Natural killer cell (primary cell): ENCODE measurements at regions not wholly inside any gene's neighbourhood (a gene's known extent, or its start where the extent isn't known, plus 50 kb on each side); places are given as distances from the start of the nearest gene placed in this dataset.

Experiments used
- ATAC-seq, 3 donors: fragments of 150-1000 bp in 2 of 3; fragments of 200-7000 bp in 1 of 3; cut with Tn5 transposase; 1 replicate in 1 of 3; 2 replicates in 2 of 3; pipeline ENCODE4 v1.10.0; 2021; ENCODE audit warnings: mild to moderate bottlenecking in 2 of 3, moderate library complexity in 2 of 3
- DNase-seq, 2 donors: peaks; one replicate each; pipeline versions ENCODE4 v3.0.0 to v3.0.0-alpha.2; 2013 to 2021; ENCODE audit warnings: mixed read lengths in 1 of 2
- H3K27ac ChIP-seq: one replicate; pipeline ENCODE4 v1.5.1; 2013; ENCODE audit warnings: mild to moderate bottlenecking, low read length
- H3K27me3 ChIP-seq: one replicate; pipeline ENCODE4 v1.6.1; 2013; ENCODE audit warnings: low read length; ENCODE audit not compliant: control insufficient read depth, insufficient read depth
- H3K36me3 ChIP-seq: one replicate; pipeline ENCODE4 v1.6.1; 2013; ENCODE audit warnings: low read length; ENCODE audit not compliant: control insufficient read depth, insufficient read depth
- H3K4me1 ChIP-seq: one replicate; pipeline ENCODE4 v1.6.1; 2013; ENCODE audit warnings: low read length; ENCODE audit not compliant: control insufficient read depth, insufficient read depth
- H3K4me3 ChIP-seq: one replicate; pipeline ENCODE4 v1.5.1; 2013; ENCODE audit warnings: low read length
- H3K9me3 ChIP-seq: one replicate; pipeline ENCODE4 v1.6.1; 2013; ENCODE audit warnings: low read length; ENCODE audit not compliant: control insufficient read depth, insufficient read depth
- H3K27ac Mint-ChIP-seq, 2 donors: one replicate each; pipeline ENCODE4 v1.8.0; 2022; ENCODE audit warnings: mild to moderate bottlenecking in 2 of 2, mixed read lengths in 2 of 2, moderate library complexity in 1 of 2
- H3K27me3 Mint-ChIP-seq, 2 donors: one replicate each; pipeline ENCODE4 v1.8.0; 2022; ENCODE audit warnings: low read depth in 2 of 2, mixed read lengths in 2 of 2
- H3K36me3 Mint-ChIP-seq: one replicate; pipeline ENCODE4 v1.8.0; 2022; ENCODE audit warnings: mixed read lengths
- H3K4me1 Mint-ChIP-seq, 2 donors: one replicate each; pipeline ENCODE4 v1.8.0; 2022; ENCODE audit warnings: mixed read lengths in 2 of 2
- H3K4me3 Mint-ChIP-seq: one replicate; pipeline ENCODE4 v1.8.0; 2022; ENCODE audit warnings: mild to moderate bottlenecking, moderate library complexity, mixed read lengths
- H3K9me3 Mint-ChIP-seq, 2 donors: one replicate each; pipeline ENCODE4 v1.8.0; 2022; ENCODE audit warnings: mixed read lengths in 2 of 2
- WGBS: methylation state at CpG from one replicate; pipeline ENCODE4 v1.1.7; 2013; ENCODE audit warnings: missing lambda C conversion rate; ENCODE audit not compliant: insufficient coverage; 5-methylcytosine and 5-hydroxymethylcytosine counted together
- intact Hi-C: fragments of 100-400 bp; cut with micrococcal nuclease; formaldehyde crosslinking; loops from one replicate; pipeline ENCODE4 v1.14.2; 2022
- TF ChIP-seq, protein P1 (sequence below): fragments of 200-600 bp; IDR thresholded peaks from one replicate; pipeline ENCODE4 v1.8.0; 2022; ENCODE audit warnings: antibody characterized with exemption

DNA sequence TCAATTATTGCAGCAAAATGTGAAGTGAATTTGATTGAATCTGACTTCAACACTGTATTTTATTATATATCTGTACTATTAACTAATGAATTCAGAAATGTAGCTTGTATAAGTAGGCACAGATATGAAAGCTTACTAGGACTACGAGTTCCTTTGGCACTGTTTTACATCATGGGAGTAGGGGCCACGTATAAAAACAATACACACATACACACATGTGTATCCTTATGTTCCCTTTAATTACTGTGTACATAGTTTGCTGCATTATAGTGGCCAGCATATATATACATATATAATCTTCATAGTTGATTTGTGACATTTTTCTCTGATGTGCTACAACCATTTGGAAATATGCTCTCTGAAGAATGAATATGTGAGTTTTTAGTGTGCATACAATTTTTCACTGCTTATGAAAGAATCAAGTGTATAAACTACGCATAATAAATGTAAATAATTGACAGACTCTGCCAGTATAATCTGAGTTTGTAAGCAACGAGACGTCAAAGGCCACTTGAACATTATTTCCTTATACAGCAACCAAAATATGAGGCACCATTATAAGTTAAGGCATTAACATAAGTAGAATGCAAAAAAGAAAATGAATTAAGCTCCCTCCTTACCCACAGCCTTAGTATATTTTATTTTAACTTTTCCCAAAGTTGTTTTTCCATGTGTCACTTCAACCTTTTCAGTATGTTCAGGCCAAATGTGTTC lies 98.1 kb upstream of the GALNT5 start:
- Histone ChIP-seq H3K27me3 (no peaks in the 10 kb centered on the region), H3K9me3 (no peaks in the 10 kb centered on the region), H3K27ac (no peak overlapping the region), H3K4me3 (no peak overlapping the region), H3K4me1 (no peaks in the 10 kb centered on the region), H3K36me3 (no peaks in the 10 kb centered on the region)
- WGBS, result 100% methylated on average over 1 of the region's 5 CpGs
- H3K4me1 Mint-ChIP-seq, result no peaks in the 10 kb centered on the region
- DNase-seq, result no peak
- no peak for ATAC-seq
- H3K27me3 Mint-ChIP-seq, result no peaks in the 10 kb centered on the region
- TF ChIP-seq, protein P1, sequence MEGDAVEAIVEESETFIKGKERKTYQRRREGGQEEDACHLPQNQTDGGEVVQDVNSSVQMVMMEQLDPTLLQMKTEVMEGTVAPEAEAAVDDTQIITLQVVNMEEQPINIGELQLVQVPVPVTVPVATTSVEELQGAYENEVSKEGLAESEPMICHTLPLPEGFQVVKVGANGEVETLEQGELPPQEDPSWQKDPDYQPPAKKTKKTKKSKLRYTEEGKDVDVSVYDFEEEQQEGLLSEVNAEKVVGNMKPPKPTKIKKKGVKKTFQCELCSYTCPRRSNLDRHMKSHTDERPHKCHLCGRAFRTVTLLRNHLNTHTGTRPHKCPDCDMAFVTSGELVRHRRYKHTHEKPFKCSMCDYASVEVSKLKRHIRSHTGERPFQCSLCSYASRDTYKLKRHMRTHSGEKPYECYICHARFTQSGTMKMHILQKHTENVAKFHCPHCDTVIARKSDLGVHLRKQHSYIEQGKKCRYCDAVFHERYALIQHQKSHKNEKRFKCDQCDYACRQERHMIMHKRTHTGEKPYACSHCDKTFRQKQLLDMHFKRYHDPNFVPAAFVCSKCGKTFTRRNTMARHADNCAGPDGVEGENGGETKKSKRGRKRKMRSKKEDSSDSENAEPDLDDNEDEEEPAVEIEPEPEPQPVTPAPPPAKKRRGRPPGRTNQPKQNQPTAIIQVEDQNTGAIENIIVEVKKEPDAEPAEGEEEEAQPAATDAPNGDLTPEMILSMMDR, result no peak
- no peak overlapping the region for H3K4me3 Mint-ChIP-seq
- H3K9me3 Mint-ChIP-seq, result peaks cover 3% of the 10 kb centered on the region in 2 donors
- no peaks in the 10 kb centered on the region for H3K36me3 Mint-ChIP-seq
- H3K27ac Mint-ChIP-seq, result no peak overlapping the region
- intact Hi-C loops, result no loop called here

DNA sequence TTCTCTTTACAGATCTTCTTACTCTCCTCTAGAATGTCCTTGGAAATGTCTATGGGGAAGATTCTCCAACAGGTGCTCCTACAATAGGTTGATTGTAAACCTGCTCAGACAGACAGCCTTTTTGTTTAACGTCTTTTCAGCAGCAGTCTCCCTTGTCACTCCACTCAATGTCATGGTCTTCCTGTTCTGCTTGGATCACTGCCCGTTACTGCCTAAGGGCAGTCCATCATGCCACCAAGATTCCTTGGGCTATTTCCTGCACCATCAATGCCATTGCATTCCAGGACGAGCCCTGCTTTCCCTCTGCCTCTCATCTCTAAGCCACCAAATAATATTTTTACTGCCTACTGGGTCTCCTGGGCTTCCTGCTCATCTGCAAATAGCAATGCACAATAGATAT lies 97.4 kb upstream of the GALNT5 start:
- no peaks in the 10 kb centered on the region for H3K27me3 ChIP-seq
- H3K4me3 ChIP-seq, result no peak overlapping the region
- H3K27ac Mint-ChIP-seq, result no peak overlapping the region
- no peak for ATAC-seq
- H3K27ac ChIP-seq, result no peak overlapping the region
- H3K36me3 ChIP-seq, result no peaks in the 10 kb centered on the region
- peaks cover 3% of the 10 kb centered on the region in 2 donors for H3K9me3 Mint-ChIP-seq
- intact Hi-C loops, result no loop called here
- H3K4me1 Mint-ChIP-seq, result no peaks in the 10 kb centered on the region
- no peaks in the 10 kb centered on the region for H3K27me3 Mint-ChIP-seq
- WGBS, result 33% methylated on average over 3 of the region's 3 CpGs
- TF ChIP-seq, protein P1, result no peak
- H3K36me3 Mint-ChIP-seq, result no peaks in the 10 kb centered on the region
- H3K9me3 ChIP-seq, result peaks cover 4% of the 10 kb centered on the region
- no peaks in the 10 kb centered on the region for H3K4me1 ChIP-seq
- no peak overlapping the region for H3K4me3 Mint-ChIP-seq
- no peak for DNase-seq

DNA sequence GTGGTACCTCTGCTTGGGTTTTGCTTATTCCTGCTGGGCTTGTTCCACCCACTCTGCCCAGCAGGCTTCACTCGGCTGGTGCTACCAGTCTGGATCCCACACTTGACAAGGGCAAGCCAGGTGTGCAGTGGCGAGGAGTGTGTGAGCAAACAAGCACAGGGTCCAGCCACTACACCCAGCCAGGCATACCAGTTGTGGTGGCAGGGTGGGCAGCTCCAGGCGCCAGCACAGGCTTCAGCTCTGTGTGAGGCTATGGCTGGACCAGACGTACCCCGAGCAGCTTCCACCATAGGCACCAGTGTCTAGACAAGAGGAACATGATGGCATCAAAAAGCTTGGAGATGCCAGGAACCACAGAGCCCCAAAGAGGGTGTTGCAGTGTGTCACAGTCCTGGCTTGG lies 93.1 kb upstream of the GALNT5 start:
- intact Hi-C loops, result no loop called here

More for the DNA sequence above, 93.1 kb upstream of the GALNT5 start:
- no peaks in the 10 kb centered on the region for H3K36me3 ChIP-seq
- H3K4me1 ChIP-seq, result no peaks in the 10 kb centered on the region
- no peak overlapping the region for H3K27ac ChIP-seq
- ATAC-seq (no peak), DNase-seq (no peak)
- 91% methylated on average over 5 of the region's 5 CpGs for WGBS
- Mint-ChIP-seq H3K4me1 (no peaks in the 10 kb centered on the region), H3K9me3 (peaks cover 0 to 3% of the 10 kb centered on the region in 2 donors), H3K36me3 (no peaks in the 10 kb centered on the region), H3K27ac (no peak overlapping the region), H3K4me3 (no peak overlapping the region), H3K27me3 (no peaks in the 10 kb centered on the region)
- TF ChIP-seq, protein P1, result no peak
- H3K9me3 ChIP-seq, result peaks cover 4% of the 10 kb centered on the region
- H3K4me3 ChIP-seq, result no peak overlapping the region
- H3K27me3 ChIP-seq, result no peaks in the 10 kb centered on the region
